Epithelial cell of esophagus (primary cell): ENCODE measurements at regions not wholly inside any gene's neighbourhood (a gene's known extent, or its start where the extent isn't known, plus 50 kb on each side); places are given as distances from the start of the nearest gene placed in this dataset.

Experiments
- DNase-seq: peaks from one replicate; pipeline ENCODE4 v3.0.0; 2010; ENCODE audit warnings: low read depth
- H3K4me3 ChIP-seq: 2 replicates; pipeline ENCODE4 v1.5.1; 2011; ENCODE audit warnings: mild to moderate bottlenecking, low read length, control low read depth
- TF ChIP-seq, protein P1 (sequence below): IDR thresholded peaks from 2 replicates; pipeline ENCODE4 v1.5.1; 2011; ENCODE audit warnings: low read depth, mild to moderate bottlenecking, low read length, control low read depth, inconsistent platforms; ENCODE audit not compliant: insufficient read depth; ENCODE audit errors: missing control alignments

DNA sequence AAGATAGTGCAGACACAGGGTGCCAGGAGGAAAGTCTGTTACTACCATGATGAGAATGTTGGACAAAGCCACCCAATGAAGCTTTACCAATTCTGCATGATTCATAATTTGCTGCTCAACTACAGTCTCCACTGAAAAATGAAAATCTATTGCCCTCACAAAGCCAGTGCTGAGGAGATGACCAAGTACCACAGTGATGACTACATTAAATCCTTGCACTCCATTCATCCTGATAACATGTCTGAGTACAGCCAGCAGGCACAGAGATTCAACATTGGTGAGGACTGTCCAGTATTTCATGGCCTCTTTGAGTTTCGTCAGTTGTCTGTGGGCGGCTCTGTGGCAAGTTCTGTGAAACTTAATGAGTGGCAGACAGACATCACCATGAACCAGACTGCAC is 144.0 kb downstream of the PLCE1 start:
- TF ChIP-seq, protein P1, sequence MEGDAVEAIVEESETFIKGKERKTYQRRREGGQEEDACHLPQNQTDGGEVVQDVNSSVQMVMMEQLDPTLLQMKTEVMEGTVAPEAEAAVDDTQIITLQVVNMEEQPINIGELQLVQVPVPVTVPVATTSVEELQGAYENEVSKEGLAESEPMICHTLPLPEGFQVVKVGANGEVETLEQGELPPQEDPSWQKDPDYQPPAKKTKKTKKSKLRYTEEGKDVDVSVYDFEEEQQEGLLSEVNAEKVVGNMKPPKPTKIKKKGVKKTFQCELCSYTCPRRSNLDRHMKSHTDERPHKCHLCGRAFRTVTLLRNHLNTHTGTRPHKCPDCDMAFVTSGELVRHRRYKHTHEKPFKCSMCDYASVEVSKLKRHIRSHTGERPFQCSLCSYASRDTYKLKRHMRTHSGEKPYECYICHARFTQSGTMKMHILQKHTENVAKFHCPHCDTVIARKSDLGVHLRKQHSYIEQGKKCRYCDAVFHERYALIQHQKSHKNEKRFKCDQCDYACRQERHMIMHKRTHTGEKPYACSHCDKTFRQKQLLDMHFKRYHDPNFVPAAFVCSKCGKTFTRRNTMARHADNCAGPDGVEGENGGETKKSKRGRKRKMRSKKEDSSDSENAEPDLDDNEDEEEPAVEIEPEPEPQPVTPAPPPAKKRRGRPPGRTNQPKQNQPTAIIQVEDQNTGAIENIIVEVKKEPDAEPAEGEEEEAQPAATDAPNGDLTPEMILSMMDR, result no peak
- H3K4me3 ChIP-seq, result no peak overlapping the region
- DNase-seq, result no peak

DNA sequence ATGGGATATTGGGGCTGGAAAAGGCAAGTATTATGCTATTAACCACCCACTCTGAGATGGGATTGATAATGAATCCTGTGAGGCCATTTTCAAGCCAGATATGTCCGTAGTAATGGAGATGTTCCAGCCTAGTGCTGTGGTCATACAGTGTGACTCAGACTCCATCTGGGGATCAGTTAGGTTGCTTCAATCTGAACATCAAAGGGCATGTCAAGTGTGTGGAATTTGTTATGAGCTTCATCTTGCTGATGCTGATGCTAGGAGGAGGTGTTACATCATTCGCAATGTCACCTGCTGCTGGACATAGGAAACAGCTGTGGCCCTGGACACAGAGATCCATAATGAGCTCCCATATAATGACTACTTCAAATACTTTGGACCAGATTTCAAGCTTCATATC is 144.7 kb downstream of the PLCE1 start:
- DNase-seq, result no peak
- TF ChIP-seq, protein P1, result no peak

DNA sequence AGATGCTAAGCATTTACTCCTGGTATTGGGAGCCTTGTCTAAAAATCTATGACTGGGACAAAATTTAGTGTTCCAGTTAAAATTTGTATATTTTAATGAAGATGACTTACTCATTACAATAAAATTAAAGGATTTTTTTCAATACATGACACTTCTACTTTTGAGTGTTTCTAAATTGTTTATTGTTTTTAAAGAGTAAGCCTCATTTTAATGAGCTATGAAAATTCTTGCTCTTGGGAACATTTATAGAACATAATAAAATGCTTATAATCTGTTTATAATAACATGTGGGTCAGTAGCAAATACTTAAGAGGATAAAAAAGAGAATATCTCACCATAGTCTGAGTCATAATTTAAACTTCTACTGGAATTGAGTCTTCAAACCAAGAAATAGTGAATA is 149.5 kb downstream of the PLCE1 start:
- H3K4me3 ChIP-seq, result no peak overlapping the region
- TF ChIP-seq, protein P1, result no peak
- DNase-seq, result no peak

More for the DNA sequence above, 144.7 kb downstream of the PLCE1 start:
- H3K4me3 ChIP-seq, result no peak overlapping the region

DNA sequence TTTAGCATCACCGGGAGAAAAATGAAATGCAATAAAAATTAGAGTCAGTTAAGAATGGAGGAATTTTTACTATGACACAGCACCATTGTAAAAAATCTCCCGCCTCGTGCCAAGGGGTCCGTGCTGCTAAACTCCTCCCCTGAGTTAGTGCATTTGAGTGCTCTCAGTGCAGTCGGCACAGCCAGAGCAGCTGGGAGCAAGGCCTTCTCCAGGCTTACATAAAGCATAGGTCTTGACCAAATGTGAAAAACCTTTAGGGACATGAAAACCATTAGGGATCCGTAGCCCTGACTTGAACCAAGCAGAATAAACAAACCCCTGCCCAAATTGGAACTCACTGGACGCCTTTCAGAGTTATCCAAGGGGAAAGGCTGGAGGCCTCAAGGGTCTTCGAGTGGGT is 152.6 kb downstream of the PLCE1 start:
- no peak for DNase-seq
- TF ChIP-seq, protein P1, result no peak
- H3K4me3 ChIP-seq, result no peak overlapping the region

DNA sequence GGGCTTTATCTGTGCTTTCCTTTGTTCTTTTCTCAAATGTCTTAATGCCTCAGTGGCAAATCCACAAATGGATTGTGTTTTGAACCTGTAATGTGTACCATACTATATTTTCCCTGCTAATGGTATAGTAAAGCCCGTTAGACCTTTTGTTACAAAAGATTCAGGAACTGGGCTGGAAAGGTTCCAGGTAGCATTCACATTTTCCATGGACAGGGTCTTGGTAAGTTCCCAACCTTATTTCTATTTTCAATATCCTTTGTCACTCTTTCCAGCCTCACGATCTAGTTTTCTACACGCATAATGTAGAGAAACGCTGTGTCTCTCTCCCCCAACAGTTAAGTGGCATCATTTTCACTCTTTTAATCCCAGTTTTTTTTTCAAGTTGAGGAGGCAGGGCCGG is 153.0 kb downstream of the PLCE1 start:
- DNase-seq, result no peak
- TF ChIP-seq, protein P1, result no peak
- H3K4me3 ChIP-seq, result no peak overlapping the region

DNA sequence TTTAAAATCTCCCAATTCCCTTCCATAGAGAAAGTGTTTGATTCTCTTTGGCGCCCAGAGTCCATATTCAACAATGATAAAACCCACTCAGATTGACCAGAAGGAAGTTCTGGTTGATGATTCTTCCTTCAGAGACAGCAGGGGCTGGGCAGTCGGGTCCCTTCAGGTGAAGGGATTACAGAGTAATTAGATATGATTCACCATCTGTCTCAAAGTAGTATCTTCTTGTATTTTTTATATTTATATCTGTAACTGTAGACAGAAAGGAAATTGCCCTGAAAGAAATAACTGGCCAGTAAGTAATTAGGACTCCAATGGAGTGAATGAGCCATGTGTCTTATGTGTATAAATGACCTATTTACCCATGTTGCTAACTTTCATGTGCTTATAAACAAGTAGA is 156.0 kb downstream of the PLCE1 start:
- DNase-seq, result no peak

DNA sequence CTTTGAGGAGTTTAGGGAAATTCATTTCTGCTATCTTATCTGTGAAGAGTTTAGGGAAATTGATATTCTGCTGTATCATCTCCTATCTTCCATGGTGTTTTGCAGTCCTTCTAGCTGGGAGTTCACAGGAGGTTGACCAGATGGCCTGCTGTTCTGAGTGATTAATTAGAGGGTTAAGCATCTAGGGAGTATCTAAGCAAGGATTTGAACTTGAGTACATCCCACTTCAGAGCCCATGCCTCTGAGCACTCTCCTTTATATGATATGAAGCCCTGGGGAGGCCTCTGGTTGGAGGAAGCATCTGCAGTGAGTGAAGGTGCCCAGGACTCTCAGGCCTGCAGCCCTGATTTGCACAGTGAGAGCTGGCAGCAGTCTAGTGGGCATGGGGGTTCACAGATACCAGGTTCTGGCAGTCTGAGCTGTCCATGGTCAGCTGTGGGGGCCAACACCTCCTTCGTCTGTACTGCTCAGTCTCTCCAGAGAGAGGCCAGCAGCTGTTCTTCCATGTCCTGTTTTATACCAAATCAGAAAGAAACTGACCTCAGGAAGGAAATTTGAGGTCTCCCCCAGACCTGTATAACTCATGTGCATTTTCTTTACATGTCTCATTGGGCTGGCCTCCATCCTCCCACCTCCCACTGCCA is 156.9 kb downstream of the PLCE1 start:
- TF ChIP-seq, protein P1, result no peak
- no peak for DNase-seq
- no peak overlapping the region for H3K4me3 ChIP-seq

More for the DNA sequence above, 156.0 kb downstream of the PLCE1 start:
- TF ChIP-seq, protein P1, result no peak
- H3K4me3 ChIP-seq, result no peak overlapping the region
